Sigmoid colon (tissue), 4 donors: ENCODE measurements at regions not wholly inside any gene's neighbourhood (a gene's known extent, or its start where the extent isn't known, plus 50 kb on each side); places are given as distances from the start of the nearest gene placed in this dataset.

ENCODE experiments used
- CTCF ChIP-seq, 4 experiments: fragments of 450-650 bp in 3 of 4; fragments of 200-600 bp in 1 of 4; IDR thresholded peaks; one replicate each; pipeline ENCODE4 v1.5.1; 2016 to 2019; ENCODE audit warnings: antibody characterized with exemption in 4 of 4, mild to moderate bottlenecking in 3 of 4, moderate library complexity in 2 of 4
- POLR2A ChIP-seq, 2 donors: fragments of 450-650 bp; IDR thresholded peaks; one replicate each; pipeline ENCODE4 v1.6.1; 2016; ENCODE audit warnings: antibody characterized with exemption in 2 of 2, mild to moderate bottlenecking in 2 of 2, moderate library complexity in 2 of 2
- POLR2AphosphoS5 ChIP-seq, 4 donors: sonication (generic); formaldehyde crosslinking; IDR thresholded peaks; one replicate each; pipeline ENCODE4 v1.6.1; 2017; ENCODE audit warnings: antibody characterized with exemption in 4 of 4

- TF ChIP-seq CTCF (IDR thresholded peaks at IDR 0.05) (no peak), POLR2A (IDR thresholded peaks at IDR 0.05) (no peak), POLR2AphosphoS5 (IDR thresholded peaks at IDR 0.05) (no peak)
These were observed 52.5 kb upstream of the EVL start for GRCh38 chr14:100012478-100013327.
